ENCODE measurements at regions not wholly inside any gene's neighbourhood (a gene's known extent, or its start where the extent isn't known, plus 50 kb on each side); places are given as distances from the start of the nearest gene placed in this dataset.

GRCh38 chr3:21328711-21329390 is 422.2 kb downstream of the ZNF385D start:
- no peaks in the 10 kb centered on the region for H3K4me1 ChIP-seq (replicated peaks in 1 of 4; ENCODE audit: control insufficient read depth in 3 of 4, insufficient read depth in 4 of 4, low read length in 3 of 4)
- no peak overlapping the region for H4K5ac ChIP-seq (ENCODE audit: insufficient read length, low read depth, low read length)
- no peak overlapping the region for H3K4me3 ChIP-seq (ENCODE audit: extremely low read depth in 1 of 4, insufficient read depth in 2 of 4, low read depth in 3 of 4, low read length in 4 of 4)
- H2BK20ac ChIP-seq (ENCODE audit: low read length), result no peak overlapping the region
- H4K91ac ChIP-seq (replicated peaks; ENCODE audit: insufficient read length, low read length), result no peak overlapping the region
- no peak overlapping the region for H4K8ac ChIP-seq (ENCODE audit: extremely low read depth, insufficient read depth, low read length)
- no peaks in the 10 kb centered on the region for H3K9me3 ChIP-seq (ENCODE audit: insufficient read depth in 2 of 2, low read depth in 1 of 2, low read length in 1 of 2)
- H2BK12ac ChIP-seq (ENCODE audit: low read depth, low read length), result no peak overlapping the region
- H4K20me1 ChIP-seq (replicated peaks in 1 of 2; ENCODE audit: control insufficient read depth in 1 of 2, insufficient read depth in 2 of 2, low read length in 2 of 2), result no peaks in the 10 kb centered on the region
- FAIRE-seq (no peak), DNase-seq (ENCODE audit: low read depth in 1 of 2, low spot score in 2 of 2) (no peak)
- H2BK5ac ChIP-seq (ENCODE audit: low read depth, low read length), result no peak overlapping the region
- no peaks in the 10 kb centered on the region for H3K79me1 ChIP-seq (ENCODE audit: low read depth, low read length)
- no peak overlapping the region for H3K27ac ChIP-seq (ENCODE audit: low read depth, low read length)
- H2BK120ac ChIP-seq (replicated peaks; ENCODE audit: low read depth, low read length), result no peak overlapping the region
- POLR2A ChIA-PET (ENCODE audit: partially characterized antibody), result interaction anchor here (0.7 kb wide), 1 partner anchor 95 kb away, joined by 3 read pairs; no protein-coding TSS in a partner anchor
- no peaks in the 10 kb centered on the region for H3K36me3 ChIP-seq (ENCODE audit: control insufficient read depth in 2 of 4, insufficient read depth in 4 of 4, low read length in 3 of 4)
- WGBS, 2 experiments (ENCODE audit: extremely low coverage in 1 of 2, insufficient coverage in 1 of 2, insufficient read length in 1 of 2, insufficient replicate concordance in 2 of 2, low coverage in 1 of 2, low lambda C conversion rate in 2 of 2, missing lambda C conversion rate in 1 of 2), result 88% methylated on average over 11 of the region's 11 CpGs; no CpG with 5 or more reads in 1 of the 2 experiments
- H3K79me2 ChIP-seq (ENCODE audit: control insufficient read depth in 1 of 2, insufficient read depth in 2 of 2, low read length in 2 of 2), result no peaks in the 10 kb centered on the region
- H3K9ac ChIP-seq (replicated peaks in 1 of 4; ENCODE audit: extremely low read depth in 1 of 4, low read depth in 3 of 4, low read length in 3 of 4), result no peak overlapping the region
- no peak for TF ChIP-seq BRCA1 (IDR thresholded peaks at IDR 0.05; ENCODE audit: low read depth, low read length)
- TF ChIP-seq HDAC6 (IDR thresholded peaks at IDR 0.05; ENCODE audit: low read depth, low read length), result no peak
- no peak for TF ChIP-seq SIX5 (IDR thresholded peaks at IDR 0.05; ENCODE audit: low read depth, low read length)
- TF ChIP-seq, protein P1, sequence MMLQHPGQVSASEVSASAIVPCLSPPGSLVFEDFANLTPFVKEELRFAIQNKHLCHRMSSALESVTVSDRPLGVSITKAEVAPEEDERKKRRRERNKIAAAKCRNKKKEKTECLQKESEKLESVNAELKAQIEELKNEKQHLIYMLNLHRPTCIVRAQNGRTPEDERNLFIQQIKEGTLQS (IDR thresholded peaks at IDR 0.05; ENCODE audit: insufficient read depth, low read depth, low read length), result no peak
- TF ChIP-seq CTBP2 (IDR thresholded peaks at IDR 0.05; ENCODE audit: borderline replicate concordance, insufficient read depth, insufficient read length, low read length), result no peak
- TF ChIP-seq TEAD4 (IDR thresholded peaks at IDR 0.05; ENCODE audit: low read depth, low read length), result no peak
- TF ChIP-seq NANOG (IDR thresholded peaks at IDR 0.05; ENCODE audit: insufficient read depth, low read depth, low read length, poor library complexity, severe bottlenecking), result no peak
- TF ChIP-seq POU5F1 (IDR thresholded peaks at IDR 0.05; ENCODE audit: low read depth, low read length), result no peak
- TF ChIP-seq CEBPB (IDR thresholded peaks at IDR 0.05; ENCODE audit: low read depth, low read length), result no peak
- CTCF ChIA-PET (ENCODE audit: partially characterized antibody), result interaction anchor here (0.6 to 1.0 kb wide), 2 partner anchors 39 to 135 kb away, joined by 4 to 5 read pairs; no protein-coding TSS in a partner anchor
- H3K18ac ChIP-seq (ENCODE audit: extremely low read depth, low read length), result no peak overlapping the region
- no peak overlapping the region for H3K56ac ChIP-seq (replicated peaks; ENCODE audit: insufficient read length, low read depth, low read length)
- H3K23me2 ChIP-seq (ENCODE audit: low read depth, low read length), result no peaks in the 10 kb centered on the region
- H2AFZ ChIP-seq (ENCODE audit: low read length), result peak overlapping the region; percentile 25; the same call in 1 of the 2 replicates
- H3K23ac ChIP-seq (ENCODE audit: insufficient read length), result no peak overlapping the region
- no peak overlapping the region for H2BK15ac ChIP-seq (ENCODE audit: low read length)
- no peak overlapping the region for H3K4me2 ChIP-seq (ENCODE audit: insufficient read depth in 1 of 2, low read depth in 2 of 2, low read length in 2 of 2)
- H3K14ac ChIP-seq (ENCODE audit: insufficient read length), result no peak overlapping the region
- H3K4ac ChIP-seq (replicated peaks; ENCODE audit: insufficient read length, low read depth, low read length), result no peak overlapping the region
- H3K27me3 ChIP-seq (replicated peaks in 1 of 4; ENCODE audit: control insufficient read depth in 3 of 4, extremely low read depth in 1 of 4, insufficient read depth in 3 of 4, low read length in 3 of 4), result no peaks in the 10 kb centered on the region
- no peak overlapping the region for H2AK5ac ChIP-seq (ENCODE audit: low read depth, low read length)
